Adrenal gland (tissue), 9 donors: ENCODE measurements at regions not wholly inside any gene's neighbourhood (a gene's known extent, or its start where the extent isn't known, plus 50 kb on each side); places are given as distances from the start of the nearest gene placed in this dataset.

ENCODE experiments used
- DNase-seq, 7 donors: peaks; one replicate each; pipeline ENCODE4 v3.0.0-alpha.2; 2019 to 2020
- H3K27ac ChIP-seq, 5 donors: fragments of 200-600 bp; sonication (generic) in 4 of 5; 1 replicate in 3 of 5; 2 replicates in 2 of 5; pipeline versions ENCODE4 v1.5.1 to v1.8.0; 2016 to 2020; ENCODE audit warnings: mild to moderate bottlenecking in 1 of 5
- H3K27me3 ChIP-seq: fragments of 200-600 bp; 2 replicates; pipeline ENCODE4 v1.8.0; 2021
- H3K36me3 ChIP-seq, 2 donors: fragments of 200-600 bp; replicated peaks in 1 of 2; 1 replicate in 1 of 2; 2 replicates in 1 of 2; pipeline versions ENCODE4 v1.5.1 to v1.8.0; 2018 to 2022
- H3K4me1 ChIP-seq, 2 donors: fragments of 200-600 bp; replicated peaks in 1 of 2; 1 replicate in 1 of 2; 2 replicates in 1 of 2; pipeline versions ENCODE4 v1.5.1 to v1.8.0; 2018 to 2021
- H3K4me3 ChIP-seq, 4 donors: fragments of 200-600 bp; sonication (generic) in 3 of 4; one replicate each; pipeline ENCODE4 v1.5.1; 2016 to 2018
- H3K9me3 ChIP-seq, 3 donors: fragments of 200-600 bp; sonication (generic) in 1 of 3; replicated peaks in 1 of 3; 1 replicate in 2 of 3; 2 replicates in 1 of 3; pipeline versions ENCODE4 v1.5.1 to v1.8.0; 2016 to 2021
- POLR2A ChIP-seq, 2 donors: fragments of 450-650 bp; IDR thresholded peaks; one replicate each; pipeline ENCODE4 v1.6.1; 2017; ENCODE audit warnings: antibody characterized with exemption in 2 of 2, mild to moderate bottlenecking in 2 of 2, moderate library complexity in 1 of 2
- WGBS, 4 donors: extraction: QIAGEN DNeasy Blood & Tissue Kit in 2 of 4; methylation state at CpG; one replicate each; pipeline versions ENCODE4 v1.1.5 to v1.1.7; 2013 to 2017; 5-methylcytosine and 5-hydroxymethylcytosine counted together
- intact Hi-C, 2 donors: fragments of 100-400 bp; cut with DNase I; formaldehyde crosslinking; loops; one replicate each; pipeline versions ENCODE4 v1.14.1 to v1.15.0; 2022 to 2023
- TF ChIP-seq, protein P1 (sequence below), 6 experiments: fragments of 450-650 bp in 4 of 6; fragments of 200-600 bp in 2 of 6; sonication (generic) in 1 of 6; IDR thresholded peaks; 1 replicate in 5 of 6; 2 replicates in 1 of 6; pipeline versions ENCODE4 v1.5.1 to v1.8.0; 2016 to 2021; ENCODE audit warnings: antibody characterized with exemption in 6 of 6, mild to moderate bottlenecking in 2 of 6, moderate library complexity in 1 of 6
- donor health status: healthy with polysubstance abuse.
- donor health status: Bipolar disorder and iron deficiency.
- donor health status: DM: yes; HTN: yes; CAD: no.
- donor health status: DM: no; HTN: no; CAD: no.
- donor health status: DM: no; HTN: no; CAD: no.

DNA sequence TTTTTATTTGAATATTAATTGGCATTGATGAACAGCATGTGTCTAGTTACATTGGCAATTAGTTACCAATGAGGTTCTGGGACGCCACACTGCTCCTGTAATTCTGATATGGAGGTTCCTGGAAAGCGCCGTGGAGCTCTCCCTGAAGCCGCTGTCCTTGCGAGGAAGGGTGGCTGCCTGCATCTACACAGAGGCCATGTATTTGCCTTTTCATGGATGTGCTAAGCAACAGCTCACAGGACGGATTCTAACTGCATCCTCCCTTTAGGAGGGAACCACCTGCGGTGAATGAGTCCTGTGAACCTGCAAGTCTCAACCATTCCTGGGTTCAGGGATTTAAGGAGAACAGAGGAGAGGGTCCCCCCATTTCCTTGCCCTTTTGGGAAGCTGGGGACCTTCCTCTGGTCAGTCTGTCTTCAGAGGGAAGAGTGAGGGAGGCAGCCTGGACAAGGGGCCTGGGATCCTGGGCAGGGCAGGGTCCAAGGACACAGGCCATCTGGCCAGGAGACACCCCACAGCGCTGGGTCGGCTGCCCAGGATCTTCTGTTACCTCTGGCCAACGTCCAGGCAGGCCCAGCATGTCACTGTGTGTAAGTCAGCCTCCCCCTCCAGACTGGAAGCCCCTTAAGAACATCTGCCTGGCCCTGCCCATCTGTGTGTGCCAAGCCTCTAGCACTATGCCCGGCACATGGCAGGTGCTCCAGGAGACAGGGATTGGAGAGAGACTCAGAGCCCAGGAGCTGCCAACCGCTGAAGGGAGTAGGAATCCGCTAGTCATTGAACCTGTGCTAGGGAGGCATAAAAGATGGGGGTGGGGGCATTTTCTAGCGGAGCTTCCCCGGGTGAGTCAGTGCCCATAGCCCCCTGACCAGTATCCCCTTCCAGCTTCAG, 314.1 kb upstream of the TNRC6C start:
- H3K36me3 ChIP-seq = no peaks in the 10 kb centered on the region
- no peaks in the 10 kb centered on the region for H3K27me3 ChIP-seq
- no peak overlapping the region for H3K27ac ChIP-seq
- intact Hi-C loops = no loop called here
- DNase-seq = peak in 1 of 7 donors; percentile 42
- WGBS, 4 donors = 64 to 85% (median 71%) methylated on average over 10 to 15 of the region's 15 CpGs
- no peak overlapping the region for H3K4me3 ChIP-seq
- H3K9me3 ChIP-seq = no peaks in the 10 kb centered on the region
- TF ChIP-seq POLR2A (IDR thresholded peaks at IDR 0.05) = no peak
- TF ChIP-seq, protein P1, sequence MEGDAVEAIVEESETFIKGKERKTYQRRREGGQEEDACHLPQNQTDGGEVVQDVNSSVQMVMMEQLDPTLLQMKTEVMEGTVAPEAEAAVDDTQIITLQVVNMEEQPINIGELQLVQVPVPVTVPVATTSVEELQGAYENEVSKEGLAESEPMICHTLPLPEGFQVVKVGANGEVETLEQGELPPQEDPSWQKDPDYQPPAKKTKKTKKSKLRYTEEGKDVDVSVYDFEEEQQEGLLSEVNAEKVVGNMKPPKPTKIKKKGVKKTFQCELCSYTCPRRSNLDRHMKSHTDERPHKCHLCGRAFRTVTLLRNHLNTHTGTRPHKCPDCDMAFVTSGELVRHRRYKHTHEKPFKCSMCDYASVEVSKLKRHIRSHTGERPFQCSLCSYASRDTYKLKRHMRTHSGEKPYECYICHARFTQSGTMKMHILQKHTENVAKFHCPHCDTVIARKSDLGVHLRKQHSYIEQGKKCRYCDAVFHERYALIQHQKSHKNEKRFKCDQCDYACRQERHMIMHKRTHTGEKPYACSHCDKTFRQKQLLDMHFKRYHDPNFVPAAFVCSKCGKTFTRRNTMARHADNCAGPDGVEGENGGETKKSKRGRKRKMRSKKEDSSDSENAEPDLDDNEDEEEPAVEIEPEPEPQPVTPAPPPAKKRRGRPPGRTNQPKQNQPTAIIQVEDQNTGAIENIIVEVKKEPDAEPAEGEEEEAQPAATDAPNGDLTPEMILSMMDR (IDR thresholded peaks at IDR 0.05) = no peak
- no peaks in the 10 kb centered on the region for H3K4me1 ChIP-seq

DNA sequence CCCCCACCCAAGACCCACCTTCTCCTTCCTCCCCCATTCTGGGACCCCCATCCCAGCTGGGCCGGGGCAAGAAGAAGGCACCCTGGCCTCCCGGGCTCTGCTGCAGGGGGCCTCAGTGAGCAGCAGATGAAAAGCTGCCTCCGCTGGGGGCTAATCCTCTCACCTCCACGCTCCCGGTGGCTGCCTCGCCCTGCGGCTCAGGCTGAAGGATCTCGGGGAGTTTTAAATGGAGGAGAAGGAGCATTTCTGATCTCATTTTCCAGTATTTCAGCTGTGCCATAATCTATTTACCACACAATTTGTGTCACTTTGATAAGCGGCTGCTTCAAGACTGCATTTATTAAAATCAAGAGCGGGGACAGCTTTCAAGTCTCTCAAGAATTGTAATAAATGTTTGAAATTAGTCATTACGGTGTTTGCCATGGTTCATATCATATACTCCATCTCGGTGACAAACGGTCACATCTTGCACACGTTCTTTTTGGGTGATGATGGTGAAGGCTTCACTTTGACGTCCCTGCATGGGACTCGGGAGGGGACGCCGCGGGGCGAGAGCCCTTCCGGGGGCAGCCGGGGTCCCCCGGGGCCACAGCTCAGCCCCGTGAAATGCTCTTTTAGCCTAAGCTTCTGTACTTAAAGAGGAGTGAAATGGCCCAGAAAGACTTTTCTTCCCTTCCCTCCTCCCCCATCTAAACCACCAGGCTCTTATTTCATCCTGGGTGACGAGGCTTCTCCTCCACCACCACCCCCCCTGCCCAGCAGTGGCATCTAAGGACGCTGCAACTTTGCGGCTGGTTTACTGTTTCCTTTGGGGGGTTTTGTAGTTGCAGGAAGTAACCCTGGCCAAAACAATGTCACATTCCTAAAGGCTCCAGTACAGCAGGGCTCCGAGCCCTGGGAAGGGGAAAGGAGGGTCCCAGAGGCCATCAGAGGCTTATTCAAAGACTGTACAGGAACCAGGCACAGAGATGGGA, 313.1 kb upstream of the TNRC6C start:
- Histone ChIP-seq H3K27me3 (no peaks in the 10 kb centered on the region), H3K9me3 (no peaks in the 10 kb centered on the region), H3K4me3 (no peak overlapping the region), H3K36me3 (no peaks in the 10 kb centered on the region), H3K4me1 (no peaks in the 10 kb centered on the region), H3K27ac (no peak overlapping the region)
- intact Hi-C loops = no loop called here
- TF ChIP-seq, protein P1 (IDR thresholded peaks at IDR 0.05) = no peak
- no peak for TF ChIP-seq POLR2A (IDR thresholded peaks at IDR 0.05)
- DNase-seq = peak in 1 of 7 donors; percentile 41
- WGBS, 4 donors = 43 to 51% (median 47%) methylated on average over 16 to 28 of the region's 28 CpGs

DNA sequence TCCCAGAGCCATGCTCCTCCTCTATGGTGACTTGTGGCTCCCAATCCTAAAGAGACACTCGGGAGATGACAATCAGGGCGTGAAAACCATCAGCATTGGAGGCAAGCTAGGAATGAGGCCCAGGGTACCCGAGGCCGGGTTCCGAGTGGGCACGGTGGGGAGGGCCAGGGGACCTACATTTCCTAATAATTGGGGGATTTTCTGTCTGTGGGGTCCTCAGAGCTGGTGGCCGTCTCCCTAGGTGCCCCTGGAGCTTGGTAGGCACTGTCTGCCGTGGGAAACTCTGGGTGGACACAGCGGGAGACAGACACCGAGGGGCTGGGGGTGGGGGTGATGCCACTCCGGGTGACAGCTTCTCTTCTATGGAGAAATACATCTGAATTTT, 312.5 kb upstream of the TNRC6C start:
- no peaks in the 10 kb centered on the region for H3K4me1 ChIP-seq
- no peaks in the 10 kb centered on the region for H3K27me3 ChIP-seq
- no peak for DNase-seq
- intact Hi-C loops = no loop called here
- WGBS, 4 donors = 71 to 82% (median 80%) methylated on average over 11 of the region's 11 CpGs
- H3K36me3 ChIP-seq = no peaks in the 10 kb centered on the region
- no peaks in the 10 kb centered on the region for H3K9me3 ChIP-seq
- no peak overlapping the region for H3K27ac ChIP-seq
- H3K4me3 ChIP-seq = no peak overlapping the region
- TF ChIP-seq, protein P1 (IDR thresholded peaks at IDR 0.05) = no peak

DNA sequence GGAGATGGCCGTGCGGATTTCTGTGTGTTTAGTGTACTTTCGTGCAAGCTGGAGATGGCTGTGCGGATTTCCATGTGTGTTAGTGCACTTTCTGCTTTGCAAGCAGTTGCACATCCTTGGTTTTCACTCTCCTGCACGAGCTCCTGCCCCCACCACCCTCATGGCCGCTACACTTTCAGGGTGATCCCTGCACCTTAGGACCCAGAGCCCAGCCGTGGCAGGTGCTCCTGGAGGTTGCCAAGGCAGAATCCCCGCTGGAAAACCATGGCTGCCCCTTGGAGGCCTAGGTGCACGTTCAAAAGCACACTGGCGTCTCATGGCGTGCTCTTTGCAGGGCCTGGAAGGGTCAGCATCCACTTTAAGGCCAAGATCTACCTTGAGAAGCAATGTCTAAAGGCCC, 311.0 kb upstream of the TNRC6C start:
- DNase-seq = peak in 1 of 7 donors; percentile 17
- Histone ChIP-seq H3K4me1 (no peaks in the 10 kb centered on the region), H3K27ac (no peak overlapping the region), H3K27me3 (no peaks in the 10 kb centered on the region), H3K36me3 (no peaks in the 10 kb centered on the region), H3K9me3 (no peaks in the 10 kb centered on the region), H3K4me3 (no peak overlapping the region)
- intact Hi-C loops = no loop called here
- WGBS, 4 donors = 86 to 92% (median 87%) methylated on average over 8 to 11 of the region's 11 CpGs
- TF ChIP-seq, protein P1 (IDR thresholded peaks at IDR 0.05) = no peak
- no peak for TF ChIP-seq POLR2A (IDR thresholded peaks at IDR 0.05)
